ENCODE measurements at regions not wholly inside any gene's neighbourhood (a gene's known extent, or its start where the extent isn't known, plus 50 kb on each side); places are given as distances from the start of the nearest gene placed in this dataset.

- no peak for TF ChIP-seq CTCF (IDR thresholded peaks at IDR 0.05)
- DNase-seq (ENCODE audit: low spot score) = no peak
- Mint-ChIP-seq H3K27ac (ENCODE audit: unreplicated experiment) (no peak overlapping the region), H3K9me3 (ENCODE audit: low read depth) (no peaks in the 10 kb centered on the region), H3K36me3 (ENCODE audit: low read depth) (no peaks in the 10 kb centered on the region), H3K27me3 (ENCODE audit: low read depth) (peaks cover 10% of the 10 kb centered on the region), H3K4me1 (ENCODE audit: low read depth) (no peaks in the 10 kb centered on the region), H3K4me3 (ENCODE audit: unreplicated experiment) (no peak overlapping the region)
Measured at GRCh38 chr11:95289378-95290101, 58.5 kb upstream of the SESN3 start.

- Mint-ChIP-seq H3K4me1 (ENCODE audit: low read depth) (peaks cover 14% of the 10 kb centered on the region), H3K36me3 (ENCODE audit: low read depth) (no peaks in the 10 kb centered on the region), H3K4me3 (ENCODE audit: unreplicated experiment) (no peak overlapping the region), H3K9me3 (ENCODE audit: low read depth) (no peaks in the 10 kb centered on the region), H3K27me3 (ENCODE audit: low read depth) (no peaks in the 10 kb centered on the region), H3K27ac (ENCODE audit: unreplicated experiment) (no peak overlapping the region)
- no peak for DNase-seq (ENCODE audit: low spot score)
- TF ChIP-seq CTCF (IDR thresholded peaks at IDR 0.05) = no peak
Measured at GRCh38 chr11:95284057-95285052, 53.4 kb upstream of the SESN3 start.

- DNase-seq (ENCODE audit: low spot score) = no peak
- no peak overlapping the region for H3K4me3 Mint-ChIP-seq (ENCODE audit: unreplicated experiment)
- no peaks in the 10 kb centered on the region for H3K27me3 Mint-ChIP-seq (ENCODE audit: low read depth)
- TF ChIP-seq CTCF (IDR thresholded peaks at IDR 0.05) = no peak
- H3K9me3 Mint-ChIP-seq (ENCODE audit: low read depth) = no peaks in the 10 kb centered on the region
- no peak overlapping the region for H3K27ac Mint-ChIP-seq (ENCODE audit: unreplicated experiment)
- H3K36me3 Mint-ChIP-seq (ENCODE audit: low read depth) = no peaks in the 10 kb centered on the region
- H3K4me1 Mint-ChIP-seq (ENCODE audit: low read depth) = peaks cover 14% of the 10 kb centered on the region
Measured at GRCh38 chr11:95283650-95284049, 52.6 kb upstream of the SESN3 start.

GRCh38 chr11:95283146-95283545 lies 52.1 kb upstream of the SESN3 start:
- no peaks in the 10 kb centered on the region for H3K27me3 Mint-ChIP-seq (ENCODE audit: low read depth)
- no peak overlapping the region for H3K27ac Mint-ChIP-seq (ENCODE audit: unreplicated experiment)
- H3K9me3 Mint-ChIP-seq (ENCODE audit: low read depth) = no peaks in the 10 kb centered on the region
- H3K4me1 Mint-ChIP-seq (ENCODE audit: low read depth) = peaks cover 14% of the 10 kb centered on the region
- no peak for DNase-seq (ENCODE audit: low spot score)
- H3K4me3 Mint-ChIP-seq (ENCODE audit: unreplicated experiment) = no peak overlapping the region
- no peaks in the 10 kb centered on the region for H3K36me3 Mint-ChIP-seq (ENCODE audit: low read depth)
- no peak for TF ChIP-seq CTCF (IDR thresholded peaks at IDR 0.05)

GRCh38 chr11:95282291-95282751 lies 51.3 kb upstream of the SESN3 start:
- Mint-ChIP-seq H3K27me3 (ENCODE audit: low read depth) (no peaks in the 10 kb centered on the region), H3K36me3 (ENCODE audit: low read depth) (no peaks in the 10 kb centered on the region), H3K27ac (ENCODE audit: unreplicated experiment) (no peak overlapping the region), H3K9me3 (ENCODE audit: low read depth) (no peaks in the 10 kb centered on the region), H3K4me1 (ENCODE audit: low read depth) (peaks cover 14% of the 10 kb centered on the region), H3K4me3 (ENCODE audit: unreplicated experiment) (no peak overlapping the region)
- no peak for TF ChIP-seq CTCF (IDR thresholded peaks at IDR 0.05)
- DNase-seq (ENCODE audit: low spot score) = no peak

All from chondrocyte (in vitro differentiated cells).